Right hindlimb (tissue), 1 donor: ENCODE measurements at regions not wholly inside any gene's neighbourhood (a gene's known extent, or its start where the extent isn't known, plus 50 kb on each side); places are given as distances from the start of the nearest gene placed in this dataset.
"Not testable (repeated sequence)": the region's sequence is repeated elsewhere in the genome, so short reads cannot be mapped to it uniquely, and the experiment has no call there.

ENCODE experiments used
- DNase-seq: peaks from one replicate; pipeline ENCODE4 v3.0.0-alpha.2; 2018

DNA sequence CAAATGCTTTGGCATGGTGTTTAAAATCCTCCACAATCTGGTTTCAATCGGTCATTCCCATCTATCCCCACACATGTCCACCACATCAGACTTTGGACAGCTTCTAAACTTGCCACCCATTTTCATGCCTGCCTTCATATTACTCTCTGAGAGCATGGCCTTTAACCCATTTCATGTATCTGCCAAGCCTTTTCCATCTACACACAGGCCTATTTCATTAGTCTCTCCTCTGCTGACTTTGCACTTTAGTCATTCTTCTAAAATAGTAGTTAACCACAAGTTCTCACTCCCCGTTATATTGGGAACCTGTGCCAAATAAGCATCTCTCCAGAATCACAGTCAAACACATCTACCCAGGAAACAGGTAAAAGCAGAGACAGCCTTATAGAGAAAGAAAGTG is 142.2 kb downstream of the MZT1 start:
- DNase-seq, result no peak

DNA sequence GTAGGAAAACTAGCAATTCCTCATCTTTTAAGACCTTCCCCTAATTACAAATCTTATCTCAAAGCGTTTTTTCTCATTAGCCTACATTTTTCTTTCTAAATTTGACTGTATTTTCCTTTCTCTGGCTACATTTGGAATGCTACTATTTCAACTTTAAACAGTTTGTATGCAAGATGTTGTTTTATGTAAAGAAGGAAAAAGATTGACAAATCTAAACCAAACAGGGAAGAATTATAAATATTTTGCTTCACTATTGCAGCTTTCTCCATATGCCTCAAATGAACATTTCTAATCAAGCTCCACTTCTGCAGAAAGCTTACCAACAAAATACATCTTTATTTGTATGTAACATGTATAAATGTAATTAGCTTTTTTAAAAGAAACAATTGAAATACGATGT is 156.2 kb downstream of the MZT1 start:
- no peak for DNase-seq

DNA sequence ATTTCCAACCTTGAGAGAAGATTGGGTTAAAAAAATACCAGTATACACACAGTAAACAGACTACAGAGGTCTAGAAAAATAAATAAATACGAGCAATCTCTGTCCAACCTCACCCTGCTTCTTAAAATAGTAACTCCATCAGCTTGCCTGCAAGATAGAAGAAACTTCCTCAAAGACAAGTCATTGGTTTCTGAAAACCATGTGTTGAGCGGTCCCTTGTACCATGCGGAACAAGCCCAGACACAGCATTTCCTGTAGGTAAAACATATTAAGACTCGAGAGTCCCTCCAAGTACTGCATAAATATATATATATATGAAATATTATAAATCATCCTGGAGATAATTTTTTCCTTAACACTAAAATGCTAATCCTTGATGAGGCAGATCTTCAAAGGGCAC is 157.4 kb downstream of the MZT1 start:
- DNase-seq, result no peak

DNA sequence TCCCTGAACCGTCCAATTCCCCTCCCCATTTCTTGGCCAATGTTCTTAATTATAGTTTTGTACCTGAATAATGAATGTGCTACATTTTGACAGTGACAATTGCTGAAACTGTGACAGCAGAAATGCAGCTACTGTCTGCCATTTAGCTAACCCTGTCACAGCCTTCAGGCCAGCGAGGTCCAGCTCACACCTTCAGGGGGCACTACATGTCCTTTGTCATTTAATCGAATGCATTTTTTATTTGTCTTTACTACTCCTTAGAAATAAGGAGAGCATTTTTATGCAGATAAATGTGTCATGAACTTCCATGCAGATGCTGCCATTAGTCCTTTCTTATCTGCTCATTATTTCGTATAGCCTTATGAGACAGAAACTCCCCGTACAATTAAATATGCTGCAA is 159.9 kb downstream of the MZT1 start:
- DNase-seq, result no peak

DNA sequence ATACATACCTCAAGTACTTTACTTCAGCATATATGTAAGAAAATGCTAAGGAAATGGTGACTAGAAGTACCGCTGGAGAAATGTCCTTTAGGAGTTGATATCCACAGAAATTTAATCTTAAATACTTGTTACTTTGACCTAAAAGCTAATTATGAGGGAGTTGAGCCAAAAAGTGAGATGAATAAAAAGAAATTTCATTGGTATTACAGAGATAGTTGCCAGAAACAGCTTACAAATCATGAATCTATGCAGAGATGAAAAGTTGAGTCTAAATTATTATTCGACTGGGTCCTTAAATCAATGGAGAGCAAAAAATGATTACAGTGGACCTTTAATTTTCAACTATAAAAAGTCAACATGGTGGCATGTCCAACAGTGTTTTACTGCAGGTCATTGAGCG is 160.9 kb downstream of the MZT1 start:
- no peak for DNase-seq

DNA sequence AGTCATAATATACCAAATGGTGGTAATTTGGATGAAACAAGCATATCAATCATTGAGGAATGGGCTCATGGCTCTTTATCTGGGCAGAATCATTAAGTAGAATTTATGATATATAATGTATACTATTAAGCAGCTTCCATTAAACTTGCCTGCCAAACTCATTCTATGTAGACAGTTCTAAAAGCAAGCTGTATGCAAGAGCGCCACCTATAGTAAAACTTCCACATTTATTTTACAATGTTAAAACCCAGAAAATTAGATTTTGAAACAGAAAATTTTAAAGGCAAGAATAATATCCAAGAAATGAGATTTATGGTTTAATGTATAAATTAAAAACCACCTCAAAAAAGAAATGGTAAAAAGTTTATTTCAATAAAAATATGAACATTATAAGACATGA is 161.5 kb downstream of the MZT1 start:
- DNase-seq, result no peak

DNA sequence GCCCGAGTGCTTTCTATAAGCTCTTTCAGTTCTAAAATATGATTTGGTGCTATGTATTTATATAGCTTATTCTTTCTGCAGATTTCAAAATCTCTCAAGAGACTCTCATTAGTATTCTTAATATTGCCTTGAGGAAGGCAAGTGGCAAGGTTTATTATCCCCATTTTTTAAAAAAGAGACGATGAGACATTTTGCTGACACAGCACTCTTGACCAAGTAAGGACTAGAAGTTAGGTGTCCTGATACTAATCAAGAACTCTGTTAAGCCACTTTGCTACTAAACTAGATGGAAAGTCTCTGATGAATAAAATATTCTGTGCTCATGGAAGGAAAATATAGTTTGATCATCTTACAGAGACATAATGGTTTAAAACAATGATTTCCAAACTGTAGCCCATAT is 164.7 kb downstream of the MZT1 start:
- DNase-seq, result no peak

DNA sequence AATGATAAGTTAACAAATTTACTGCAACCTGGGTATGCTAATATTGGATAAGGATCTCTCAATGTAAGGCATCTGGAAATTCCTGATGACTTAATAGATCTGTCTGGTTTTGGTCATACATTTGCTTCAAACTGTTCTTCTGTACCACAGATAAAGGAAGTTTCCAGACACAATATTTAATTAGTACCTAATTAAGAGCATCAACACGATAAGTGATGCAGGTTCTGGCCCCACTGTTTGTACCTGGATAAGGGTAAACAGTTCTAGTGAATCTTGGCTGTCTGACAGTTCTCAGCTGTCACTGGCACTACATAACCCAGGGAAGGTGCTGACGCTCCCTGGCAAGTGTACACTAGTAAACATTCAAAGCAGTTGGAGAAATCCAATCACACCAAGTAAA is 165.6 kb downstream of the MZT1 start:
- DNase-seq, result no peak

DNA sequence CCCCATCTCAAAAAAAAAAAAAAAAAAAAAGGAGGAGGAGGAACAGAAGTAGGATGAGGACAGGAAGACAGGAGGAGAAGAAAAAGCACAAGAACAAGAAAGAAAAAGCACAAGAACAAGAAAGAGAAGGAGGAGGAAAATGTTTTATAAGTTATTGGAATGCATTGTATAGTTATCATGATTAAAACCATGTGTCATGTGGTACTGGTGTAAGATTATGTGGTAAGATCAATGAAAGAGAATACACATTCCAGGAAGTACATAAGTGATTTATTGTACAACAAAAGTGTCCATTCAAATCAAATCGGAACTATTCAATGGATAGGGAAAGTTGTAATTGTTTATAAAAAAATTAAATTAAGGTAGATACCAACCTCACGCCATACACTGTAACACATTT is 167.7 kb downstream of the MZT1 start:
- no peak for DNase-seq

DNA sequence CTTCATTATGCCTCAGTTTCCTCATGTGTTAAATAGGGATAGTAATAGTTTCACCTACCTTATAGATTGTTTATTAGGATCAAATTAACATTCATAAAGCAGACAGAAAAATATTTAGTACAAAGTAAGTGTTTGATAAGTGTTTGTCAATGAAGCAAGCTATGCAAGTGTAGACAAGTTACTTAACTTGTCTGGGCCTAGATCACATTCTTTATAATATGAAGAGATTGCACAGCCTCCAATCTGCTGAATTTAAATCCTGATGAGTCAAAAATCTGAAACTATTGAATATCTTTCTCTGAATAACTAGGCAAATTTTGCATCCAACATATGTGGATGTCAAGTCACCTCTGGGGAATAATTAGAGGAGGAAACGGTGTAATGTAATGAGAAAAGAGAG is 170.5 kb downstream of the MZT1 start:
- DNase-seq, result no peak

DNA sequence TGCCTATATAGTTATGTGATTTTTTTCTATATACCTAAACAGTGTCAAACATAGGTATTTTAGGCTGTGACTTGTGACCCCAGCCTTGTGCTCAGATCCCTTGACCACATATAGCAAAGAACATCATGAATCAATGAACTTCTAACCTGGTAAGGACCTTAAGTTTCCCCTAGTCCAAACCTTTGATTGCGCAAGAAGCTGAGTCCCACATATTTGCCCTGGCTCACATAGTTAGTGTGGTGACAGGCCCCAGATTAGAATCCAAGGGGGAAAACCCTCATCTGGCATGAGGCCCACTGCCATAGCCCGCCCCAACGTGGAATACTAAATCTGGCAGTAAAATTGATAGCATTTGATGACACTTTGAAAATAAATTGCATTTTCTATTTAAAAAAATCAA is 171.8 kb downstream of the MZT1 start:
- no peak for DNase-seq

DNA sequence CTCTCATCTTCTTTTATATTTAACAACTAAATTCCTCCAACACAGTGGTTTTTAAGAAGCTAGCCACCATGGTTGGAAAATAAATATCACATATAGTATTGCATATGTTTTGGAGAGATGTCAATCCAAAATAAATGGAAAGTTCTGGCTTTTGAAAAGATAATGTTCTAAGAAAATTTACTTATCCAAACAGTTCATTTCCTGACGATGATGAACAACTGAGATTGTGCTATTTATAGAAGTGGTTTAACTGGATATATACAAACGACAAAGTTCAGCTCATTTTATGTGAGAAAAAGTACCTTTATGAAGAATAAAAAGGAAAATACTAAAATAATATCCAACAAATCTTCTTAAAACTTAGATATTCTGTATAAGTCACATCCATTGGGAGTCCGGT is 174.7 kb downstream of the MZT1 start:
- no peak for DNase-seq

DNA sequence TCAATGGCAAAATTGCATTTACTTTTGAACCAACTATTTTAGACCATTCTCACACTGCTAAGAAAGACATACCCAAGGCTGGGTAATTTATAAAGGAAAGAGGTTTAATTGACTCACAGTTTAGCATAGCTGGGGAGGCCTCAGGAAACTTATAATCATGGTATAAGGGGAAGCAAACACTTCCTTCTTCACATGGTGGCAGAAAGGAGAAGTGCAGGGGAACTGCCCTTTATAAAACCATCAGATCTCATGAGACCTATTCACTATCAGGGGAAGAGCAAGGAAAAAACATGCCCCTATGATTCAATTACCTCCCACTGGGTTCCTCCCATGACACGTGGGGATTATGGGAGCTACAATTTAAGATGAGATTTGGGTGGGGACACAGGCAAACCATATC is 181.5 kb downstream of the MZT1 start:
- not testable (repeated sequence) for DNase-seq

DNA sequence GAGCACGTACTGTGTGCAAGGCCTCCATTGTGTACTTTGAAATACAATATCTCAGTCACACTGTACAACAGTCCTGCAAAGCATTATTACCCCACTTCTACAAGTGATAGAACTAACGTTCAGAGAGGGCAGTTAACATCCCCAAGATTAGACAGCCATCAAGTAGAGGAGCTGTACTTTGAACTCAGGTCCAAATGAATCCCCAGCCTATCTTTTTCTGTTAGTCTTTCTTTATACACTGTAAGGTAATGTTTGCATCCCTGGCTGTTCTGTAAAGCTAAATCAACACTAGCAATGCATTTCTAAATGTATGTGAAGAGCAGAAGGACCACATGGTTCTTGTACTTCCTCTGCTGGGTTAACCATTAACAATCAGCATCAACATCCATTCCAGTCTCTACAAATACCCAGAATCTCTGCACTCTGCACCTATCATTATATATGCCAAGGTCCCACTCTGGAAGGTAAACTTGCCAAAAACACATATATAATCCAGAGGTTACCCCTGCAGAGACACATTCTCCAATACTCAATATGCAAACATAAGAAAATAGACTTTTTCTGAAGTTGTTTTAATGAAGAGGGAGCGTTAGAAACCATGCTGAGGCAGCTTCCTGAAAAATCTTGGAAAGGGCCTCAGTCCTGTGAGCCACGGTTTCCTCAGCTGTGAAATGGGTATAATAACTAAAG is 182.3 kb downstream of the MZT1 start:
- DNase-seq, result no peak

DNA sequence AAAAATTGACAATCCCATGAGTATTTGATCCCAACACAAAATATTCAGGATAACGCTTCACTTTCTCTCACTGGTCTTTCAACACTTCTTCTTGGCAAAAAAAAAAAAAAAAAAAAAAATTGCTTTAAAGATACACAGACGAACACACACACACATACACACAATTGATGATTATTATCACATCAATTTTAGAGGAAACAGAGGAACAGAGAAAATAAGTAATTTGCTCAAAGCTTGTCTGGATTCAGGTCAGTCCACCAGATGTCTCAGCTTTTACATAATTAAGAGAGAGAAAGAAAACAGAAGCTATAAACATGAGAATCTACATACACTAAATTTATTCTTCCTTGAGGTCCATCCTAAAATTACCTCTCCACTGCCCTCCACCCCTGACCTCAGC is 183.4 kb downstream of the MZT1 start:
- no peak for DNase-seq

DNA sequence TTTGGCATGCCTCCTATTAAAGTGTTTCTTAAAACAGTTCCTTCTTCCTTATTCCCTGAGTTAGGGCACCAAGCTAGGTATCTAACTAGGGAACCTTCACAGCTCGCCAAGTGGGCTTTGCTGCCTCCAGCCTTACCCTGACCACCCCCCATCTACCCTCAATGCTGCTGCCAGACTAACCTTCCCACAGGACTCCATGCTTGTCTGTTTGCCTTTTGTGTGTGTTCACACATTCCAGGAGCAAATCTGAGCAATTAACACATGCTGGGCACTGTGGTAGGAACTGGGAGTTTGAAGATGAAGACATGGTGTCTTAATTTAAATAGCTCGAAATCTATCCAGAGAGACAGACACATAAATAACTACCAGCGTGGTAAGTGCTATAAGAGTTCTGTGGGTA is 185.2 kb downstream of the MZT1 start:
- DNase-seq, result no peak

DNA sequence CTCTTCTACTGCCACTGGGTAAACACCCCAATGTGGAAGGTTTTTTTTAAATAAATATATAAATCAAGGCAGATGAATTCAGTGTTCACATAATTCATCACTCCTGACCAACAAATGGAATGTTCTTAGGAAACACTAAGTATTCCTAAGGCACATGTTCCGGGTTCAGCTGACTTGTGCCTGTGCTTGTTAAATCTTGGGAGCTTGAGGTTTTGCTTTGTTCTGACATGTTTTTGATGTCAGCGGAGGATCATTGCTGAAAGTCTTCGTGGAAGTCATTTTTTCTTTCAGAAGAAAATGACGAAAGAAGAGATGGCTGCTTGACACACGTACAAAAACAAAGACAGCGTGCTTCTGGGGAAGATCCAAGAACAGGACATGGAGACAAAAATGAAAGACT is 185.8 kb downstream of the MZT1 start:
- no peak for DNase-seq

DNA sequence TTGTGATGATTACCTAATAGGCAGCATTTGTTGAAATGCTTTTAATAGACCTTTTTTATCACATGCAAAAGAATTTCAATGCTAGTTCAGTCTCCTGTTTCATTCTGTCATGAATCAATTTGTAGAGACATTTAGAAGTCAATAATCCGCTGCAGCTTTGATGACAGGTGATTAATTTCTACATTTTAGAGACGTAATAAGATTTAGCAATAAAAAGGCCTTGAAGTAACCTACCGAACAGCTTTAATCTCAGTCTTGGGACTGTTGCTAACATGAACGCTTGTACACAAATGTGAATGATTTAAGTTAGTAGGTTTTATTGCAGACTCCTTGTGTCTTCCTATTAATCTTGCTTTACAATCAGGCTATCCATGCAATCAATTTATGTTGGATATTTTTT is 186.5 kb downstream of the MZT1 start:
- DNase-seq, result no peak

DNA sequence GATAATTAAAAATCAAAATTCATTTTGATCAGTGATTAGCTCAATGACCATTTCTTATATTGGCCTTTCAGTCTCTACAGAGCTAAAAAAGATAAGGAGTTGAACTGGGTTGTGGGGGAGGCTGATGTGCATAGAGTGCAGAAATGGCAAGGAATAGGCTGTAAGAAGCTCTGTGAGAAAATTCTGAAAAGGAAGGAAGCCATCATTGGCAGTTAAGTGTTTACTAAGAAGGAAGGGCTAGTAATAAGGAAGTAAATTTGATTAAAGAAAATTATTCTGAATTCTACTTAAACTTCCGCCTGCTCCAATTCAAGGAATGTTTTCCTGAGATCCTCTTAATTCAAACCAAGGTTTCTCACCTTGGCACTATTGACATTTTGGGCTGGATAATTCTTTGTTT is 187.5 kb downstream of the MZT1 start:
- no peak for DNase-seq

DNA sequence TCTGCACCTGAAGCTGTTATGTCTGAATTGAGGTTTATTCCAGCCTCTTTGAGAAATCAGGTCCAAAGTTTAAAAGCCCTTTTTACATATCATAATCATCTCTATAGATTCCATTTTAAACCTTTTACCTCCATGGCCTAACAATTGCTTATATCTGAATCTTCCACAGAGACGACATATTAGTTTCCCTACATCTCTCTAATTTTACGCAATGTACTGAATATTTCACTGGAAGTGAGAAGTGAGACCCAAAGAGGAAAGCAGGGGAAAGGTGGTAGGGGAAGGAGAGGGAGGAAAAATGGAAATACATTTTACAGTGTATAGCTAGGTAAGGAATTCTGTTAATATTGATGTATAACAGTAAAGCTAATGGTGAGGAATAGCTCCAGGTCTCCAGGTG is 189.6 kb downstream of the MZT1 start:
- no peak for DNase-seq

DNA sequence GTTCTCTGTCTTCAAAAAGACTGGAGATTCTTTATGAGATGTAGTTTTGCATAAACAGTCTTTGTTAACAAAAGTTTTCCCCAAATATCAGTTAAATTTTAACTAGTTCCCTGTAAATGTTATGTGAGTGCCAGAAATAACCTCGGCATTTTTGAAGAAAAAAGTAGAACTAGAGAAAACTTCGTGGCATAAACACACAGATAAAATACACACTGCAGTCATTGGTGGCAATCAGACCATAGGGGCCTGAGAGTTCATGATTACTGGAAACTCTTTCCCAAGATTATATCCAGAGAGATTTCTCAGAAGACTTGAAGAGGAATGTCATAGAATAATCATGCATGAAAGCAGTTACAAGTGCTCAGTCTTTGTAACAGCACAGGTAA is 190.0 kb downstream of the MZT1 start:
- no peak for DNase-seq

DNA sequence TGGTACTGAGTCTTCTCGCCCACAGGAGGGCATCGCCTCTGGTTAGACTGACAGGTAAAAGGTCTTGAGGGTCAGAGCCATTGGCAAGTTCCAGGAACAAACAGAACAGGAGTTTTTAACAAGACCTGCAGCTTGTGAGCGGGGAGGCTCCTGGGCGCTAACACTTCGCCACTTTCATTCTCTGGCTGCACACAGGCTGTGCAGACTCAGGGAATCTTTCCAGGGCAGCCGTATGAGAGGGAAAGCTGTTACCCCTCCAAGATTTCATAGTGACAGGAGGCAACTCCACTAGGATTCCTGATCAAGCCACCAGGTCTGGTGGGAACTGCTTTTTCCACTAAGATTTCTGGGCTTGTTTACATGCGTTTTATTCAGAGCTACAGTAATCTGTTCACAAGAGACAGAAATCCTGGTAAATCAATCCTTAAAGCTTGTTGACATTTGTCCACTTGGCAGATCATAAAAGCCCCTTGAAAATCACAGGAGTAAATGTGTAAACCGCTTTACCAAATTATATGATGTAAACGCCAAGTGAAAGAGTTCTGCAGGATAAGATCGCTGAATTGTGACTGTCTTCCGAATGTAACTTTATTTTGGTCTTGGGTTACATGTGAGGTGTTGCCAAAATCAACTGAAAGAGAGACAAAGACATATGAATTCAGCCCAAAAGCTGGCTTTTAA is 190.6 kb downstream of the MZT1 start:
- no peak for DNase-seq

DNA sequence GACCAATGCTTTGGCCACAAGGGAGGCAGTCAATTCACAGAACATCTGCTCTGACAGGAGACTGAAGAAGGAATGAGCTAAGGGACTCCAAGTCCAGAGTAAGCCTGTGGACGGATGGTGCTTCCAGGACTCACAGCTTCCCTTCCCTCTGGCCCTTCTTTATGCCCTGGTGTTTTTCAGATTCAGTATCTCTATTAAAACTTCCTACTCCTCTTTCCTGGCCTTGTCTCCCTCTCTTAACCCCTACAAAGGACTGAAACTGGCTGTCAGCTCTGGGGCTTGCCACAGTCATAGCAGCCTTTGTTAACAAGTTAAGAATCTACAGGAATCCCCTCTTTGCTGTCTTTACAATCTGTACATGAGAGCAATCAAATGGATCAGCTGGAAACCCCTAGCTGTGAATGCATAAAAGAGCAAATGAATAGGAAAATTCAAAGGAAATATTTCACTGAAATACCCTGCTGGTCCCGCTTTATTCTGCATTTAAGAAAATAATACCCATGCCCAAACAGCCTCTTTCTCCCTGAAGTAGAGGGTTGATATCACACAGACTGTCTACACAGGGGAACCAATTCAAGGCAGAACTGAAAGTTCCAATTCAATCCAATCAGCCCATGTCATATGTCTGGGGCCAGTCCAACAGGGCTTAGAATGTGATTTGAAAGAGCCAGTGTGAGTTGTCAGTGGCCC is 192.3 kb downstream of the MZT1 start:
- DNase-seq, result no peak

DNA sequence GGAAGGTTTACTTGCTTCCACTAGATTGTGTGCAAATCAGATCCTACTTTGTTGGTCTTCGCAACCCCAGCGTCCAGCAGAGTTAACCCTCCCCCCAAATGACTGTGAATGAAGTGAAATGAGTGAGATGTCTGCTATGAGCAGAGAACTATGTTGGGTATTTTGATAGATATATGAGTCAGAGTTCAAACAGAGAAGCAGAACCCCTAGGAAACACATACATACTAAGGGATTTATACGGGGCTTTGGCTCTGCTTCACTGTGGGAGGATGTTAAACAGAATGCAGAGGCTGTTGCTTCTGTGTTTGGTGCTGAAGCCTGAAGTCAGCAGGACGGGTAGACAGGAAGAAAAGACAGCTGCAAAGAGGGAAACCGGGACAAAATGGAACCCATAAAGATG is 197.0 kb downstream of the MZT1 start:
- DNase-seq, result no peak

DNA sequence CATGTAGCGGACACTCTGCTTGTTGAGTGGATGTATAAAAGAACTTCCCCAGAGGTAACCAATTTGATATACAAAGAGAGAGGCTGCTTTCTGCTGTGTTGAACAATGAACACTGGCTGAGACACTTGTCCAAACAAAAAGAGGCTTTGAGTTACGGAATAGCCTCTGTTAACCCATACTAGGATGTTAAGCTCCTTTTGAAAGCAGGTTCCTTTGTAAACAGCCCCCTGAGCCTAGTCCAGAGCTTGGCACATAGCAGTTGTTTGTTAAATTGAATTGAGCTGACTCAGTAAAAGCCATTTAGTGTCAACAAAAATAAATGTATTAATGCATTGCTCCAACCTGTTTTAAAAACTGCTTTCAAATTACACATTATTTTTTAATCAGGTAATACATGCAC is 200.1 kb downstream of the MZT1 start:
- DNase-seq, result no peak
